DOHH2 (cell line): ENCODE measurements at regions not wholly inside any gene's neighbourhood (a gene's known extent, or its start where the extent isn't known, plus 50 kb on each side); places are given as distances from the start of the nearest gene placed in this dataset.

Experiments
- CTCF ChIP-seq: fragments of 200-600 bp; sonication (generic); IDR thresholded peaks from one replicate; pipeline ENCODE4 v1.5.1; 2014; ENCODE audit warnings: antibody characterized with exemption, mild to moderate bottlenecking, low read depth, low read length; ENCODE audit not compliant: poor library complexity, severe bottlenecking
- EZH2phosphoT487 ChIP-seq: fragments of 200-600 bp; sonication (generic); IDR thresholded peaks from 2 replicates; pipeline ENCODE4 v1.6.1; 2017; ENCODE audit warnings: borderline replicate concordance, mild to moderate bottlenecking, antibody characterized with exemption, low read length, moderate library complexity, mixed read lengths

GRCh38 chr7:41874201-41874785, 171.4 kb upstream of the INHBA start:
- TF ChIP-seq CTCF (no peak), EZH2phosphoT487 (no peak)
